ENCODE measurements at regions not wholly inside any gene's neighbourhood (a gene's known extent, or its start where the extent isn't known, plus 50 kb on each side); places are given as distances from the start of the nearest gene placed in this dataset.

DNA sequence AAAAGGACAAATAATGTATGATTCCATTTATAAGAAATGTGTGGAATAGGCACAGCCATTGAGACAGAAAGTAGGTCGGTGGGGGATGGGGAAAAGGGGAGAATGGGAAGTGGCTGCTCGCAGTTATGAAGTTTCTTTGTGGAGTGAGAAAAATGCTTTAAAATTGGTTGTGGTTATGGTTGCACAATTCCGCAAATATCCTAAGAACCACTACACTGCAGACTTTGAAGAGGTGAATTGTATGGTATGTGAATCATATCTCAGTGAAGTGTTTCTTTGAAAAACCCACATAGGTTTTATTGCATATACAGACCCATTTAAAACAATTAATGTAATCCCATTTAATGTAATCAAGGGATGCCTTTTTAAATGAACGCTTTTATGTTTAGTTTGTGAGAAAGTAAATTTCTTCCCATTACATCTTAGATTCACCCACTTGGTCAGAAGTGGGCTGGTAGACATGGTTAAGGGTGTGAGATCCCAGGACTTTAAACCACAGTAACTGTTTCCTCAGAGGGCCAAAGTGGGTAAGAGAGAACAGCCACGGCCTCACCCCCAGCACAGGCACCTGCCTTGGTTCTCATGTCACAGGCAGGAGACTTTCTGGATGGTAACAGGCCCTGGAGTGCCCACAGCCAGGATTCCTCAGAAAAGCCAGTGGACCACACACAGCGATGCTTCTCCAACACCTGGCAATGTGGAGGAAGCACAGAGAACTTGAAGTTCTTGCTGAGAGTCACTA, 119.3 kb upstream of the GJB6 start:
- Histone ChIP-seq H3K4me1 (ENCODE audit: insufficient read depth) (no peaks in the 10 kb centered on the region), H3K4me2 (no peak overlapping the region), H3K36me3 (replicated peaks; ENCODE audit: insufficient read depth, low read depth) (no peaks in the 10 kb centered on the region), H3K27ac (no peak overlapping the region), H3K27me3 (no peaks in the 10 kb centered on the region), H3K4me3 (no peak overlapping the region), H4K20me1 (ENCODE audit: insufficient read depth, poor library complexity, severe bottlenecking) (no peaks in the 10 kb centered on the region), H3K79me2 (no peaks in the 10 kb centered on the region), H3K9me2 (replicated peaks; ENCODE audit: insufficient read depth) (no peaks in the 10 kb centered on the region), H3K9me3 (ENCODE audit: low read depth) (no peaks in the 10 kb centered on the region), H2AFZ (no peak overlapping the region)
- TF ChIP-seq EZH2phosphoT487 (IDR thresholded peaks at IDR 0.05; ENCODE audit: low read depth, severe bottlenecking, unreplicated experiment) (no peak), CTCF (IDR thresholded peaks at IDR 0.05; ENCODE audit: poor library complexity) (no peak), EZH2 (IDR thresholded peaks at IDR 0.05; ENCODE audit: borderline replicate concordance) (no peak)
- DNase-seq (ENCODE audit: low spot score) = no peak
- 71% methylated on average over 6 of the region's 6 CpGs for WGBS (ENCODE audit: low lambda C conversion rate, missing lambda C conversion rate)

DNA sequence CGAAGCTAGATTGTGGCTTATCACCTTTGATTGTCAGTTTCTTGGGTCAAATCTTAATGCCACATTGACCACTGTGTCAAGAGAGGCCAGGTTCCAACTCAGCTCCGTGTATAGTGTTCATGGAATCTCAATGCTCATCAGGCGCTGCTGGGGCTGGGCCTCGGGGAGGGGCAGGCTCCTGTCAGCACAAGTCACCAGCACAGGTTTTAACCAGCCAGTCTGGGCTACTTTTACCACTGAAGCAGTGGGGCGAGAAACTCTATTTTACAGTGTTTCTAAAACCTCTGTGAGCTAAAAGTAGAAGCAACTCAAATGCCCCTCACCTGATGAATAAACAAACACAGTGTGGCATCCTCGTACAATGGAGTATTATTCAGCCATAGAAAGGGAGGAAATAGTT, 118.7 kb upstream of the GJB6 start:
- H3K9me2 ChIP-seq (replicated peaks; ENCODE audit: insufficient read depth) = no peaks in the 10 kb centered on the region
- H4K20me1 ChIP-seq (ENCODE audit: insufficient read depth, poor library complexity, severe bottlenecking) = no peaks in the 10 kb centered on the region
- H3K27me3 ChIP-seq = no peaks in the 10 kb centered on the region
- TF ChIP-seq EZH2 (IDR thresholded peaks at IDR 0.05; ENCODE audit: borderline replicate concordance) (no peak), CTCF (IDR thresholded peaks at IDR 0.05; ENCODE audit: poor library complexity) (no peak), EZH2phosphoT487 (IDR thresholded peaks at IDR 0.05; ENCODE audit: low read depth, severe bottlenecking, unreplicated experiment) (no peak)
- H3K79me2 ChIP-seq = no peaks in the 10 kb centered on the region
- 87% methylated on average over 6 of the region's 6 CpGs for WGBS (ENCODE audit: low lambda C conversion rate, missing lambda C conversion rate)
- no peaks in the 10 kb centered on the region for H3K36me3 ChIP-seq (replicated peaks; ENCODE audit: insufficient read depth, low read depth)
- no peak overlapping the region for H3K27ac ChIP-seq
- H3K4me2 ChIP-seq = no peak overlapping the region
- no peak overlapping the region for H2AFZ ChIP-seq
- no peaks in the 10 kb centered on the region for H3K4me1 ChIP-seq (ENCODE audit: insufficient read depth)
- no peak overlapping the region for H3K4me3 ChIP-seq
- no peaks in the 10 kb centered on the region for H3K9me3 ChIP-seq (ENCODE audit: low read depth)
- DNase-seq (ENCODE audit: low spot score) = no peak

DNA sequence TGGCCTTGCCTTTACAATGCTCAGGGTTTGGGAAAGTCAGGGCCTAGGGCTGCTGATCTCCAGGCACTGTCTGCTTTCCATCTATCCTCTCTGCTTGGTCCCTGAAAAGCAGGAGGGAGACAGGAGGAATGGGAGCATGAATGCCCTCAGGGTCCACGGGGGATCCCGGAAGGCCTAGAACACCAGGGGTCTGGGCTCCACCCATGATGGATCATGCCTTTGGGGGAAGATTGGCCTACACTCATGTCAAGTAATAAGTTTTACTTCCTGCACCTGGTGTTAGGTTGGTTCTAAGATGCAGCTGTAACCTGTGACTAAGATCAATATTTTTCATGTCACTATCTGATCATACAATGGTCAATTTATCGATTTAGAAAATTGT, 118.3 kb upstream of the GJB6 start:
- H3K9me2 ChIP-seq (replicated peaks; ENCODE audit: insufficient read depth) = no peaks in the 10 kb centered on the region
- no peak for TF ChIP-seq CTCF (IDR thresholded peaks at IDR 0.05; ENCODE audit: poor library complexity)
- H3K4me3 ChIP-seq = no peak overlapping the region
- no peak for DNase-seq (ENCODE audit: low spot score)
- no peaks in the 10 kb centered on the region for H3K36me3 ChIP-seq (replicated peaks; ENCODE audit: insufficient read depth, low read depth)
- H2AFZ ChIP-seq = no peak overlapping the region
- H3K4me1 ChIP-seq (ENCODE audit: insufficient read depth) = no peaks in the 10 kb centered on the region
- H3K4me2 ChIP-seq = no peak overlapping the region
- no peaks in the 10 kb centered on the region for H3K9me3 ChIP-seq (ENCODE audit: low read depth)
- H4K20me1 ChIP-seq (ENCODE audit: insufficient read depth, poor library complexity, severe bottlenecking) = no peaks in the 10 kb centered on the region
- no peak overlapping the region for H3K27ac ChIP-seq
- H3K27me3 ChIP-seq = no peaks in the 10 kb centered on the region
- whole genome bisulfite sequencing (ENCODE audit: low lambda C conversion rate, missing lambda C conversion rate) = 83% methylated on average over 3 of the region's 3 CpGs
- no peaks in the 10 kb centered on the region for H3K79me2 ChIP-seq

Measured in hepatocyte (in vitro differentiated cells).